Activated CD8-positive, alpha-beta T cell treated with anti-CD3 and anti-CD28 coated beads, Interleukin-2, amount 10 ng/mL, durations not matched to agents 7 days and 5 days (primary cell): ENCODE measurements at regions not wholly inside any gene's neighbourhood (a gene's known extent, or its start where the extent isn't known, plus 50 kb on each side); places are given as distances from the start of the nearest gene placed in this dataset.

Source experiments
- ATAC-seq: fragments of 150-1000 bp; cut with Tn5 transposase; one replicate; pipeline ENCODE4 v1.10.0; 2021; ENCODE audit warnings: moderate library complexity
- CTCF ChIA-PET: fragments of 350-600 bp; sonication (Branson Sonifier 250); formaldehyde crosslinking; loops from one replicate; lab custom pipeline; 2021; ENCODE audit warnings: antibody characterized with exemption; lab: Charles Lee
- POLR2A ChIA-PET: fragments of 350-600 bp; sonication (Branson Sonifier 250); formaldehyde crosslinking; loops from one replicate; lab custom pipeline; 2021; ENCODE audit warnings: antibody characterized with exemption; lab: Charles Lee
- DNase-seq: peaks from one replicate; pipeline ENCODE4 v3.0.0-alpha.2; 2020
- H3K27ac Mint-ChIP-seq: one replicate; pipeline ENCODE4 v1.8.0; 2021; ENCODE audit warnings: mild to moderate bottlenecking, mixed read lengths
- H3K27me3 Mint-ChIP-seq: one replicate; pipeline ENCODE4 v1.8.0; 2021; ENCODE audit warnings: low read depth, mixed read lengths
- H3K36me3 Mint-ChIP-seq: one replicate; pipeline ENCODE4 v1.8.0; 2021; ENCODE audit warnings: low read depth, mixed read lengths
- H3K4me1 Mint-ChIP-seq: one replicate; pipeline ENCODE4 v1.8.0; 2021; ENCODE audit warnings: low read depth, mixed read lengths
- H3K4me3 Mint-ChIP-seq: one replicate; pipeline ENCODE4 v1.8.0; 2021; ENCODE audit warnings: mild to moderate bottlenecking, mixed read lengths
- H3K9me3 Mint-ChIP-seq: one replicate; pipeline ENCODE4 v1.8.0; 2022; ENCODE audit warnings: mixed read lengths; ENCODE audit not compliant: insufficient read depth

- no peaks in the 10 kb centered on the region for H3K4me1 Mint-ChIP-seq
- no peak for ATAC-seq
- no peak overlapping the region for H3K4me3 Mint-ChIP-seq
- no peaks in the 10 kb centered on the region for H3K9me3 Mint-ChIP-seq
- no peak for DNase-seq
- ChIA-PET CTCF (no interaction called here), POLR2A (no interaction called here)
- H3K27me3 Mint-ChIP-seq, result no peaks in the 10 kb centered on the region
- no peak overlapping the region for H3K27ac Mint-ChIP-seq
- H3K36me3 Mint-ChIP-seq, result no peaks in the 10 kb centered on the region
Observed at GRCh38 chr2:150939087-150939486, 322.6 kb downstream of the RBM43 start.

- Mint-ChIP-seq H3K4me1 (no peaks in the 10 kb centered on the region), H3K4me3 (no peak overlapping the region), H3K36me3 (no peaks in the 10 kb centered on the region), H3K9me3 (no peaks in the 10 kb centered on the region), H3K27me3 (no peaks in the 10 kb centered on the region), H3K27ac (no peak overlapping the region)
- no peak for DNase-seq
- ChIA-PET POLR2A (no interaction called here), CTCF (no interaction called here)
- no peak for ATAC-seq
Observed at GRCh38 chr2:150938527-150938926, 323.1 kb downstream of the RBM43 start.

- Mint-ChIP-seq H3K27me3 (no peaks in the 10 kb centered on the region), H3K4me1 (no peaks in the 10 kb centered on the region), H3K4me3 (no peak overlapping the region), H3K36me3 (no peaks in the 10 kb centered on the region), H3K27ac (no peak overlapping the region), H3K9me3 (no peaks in the 10 kb centered on the region)
- DNase-seq (no peak), ATAC-seq (no peak)
- CTCF ChIA-PET, result no interaction called here
- POLR2A ChIA-PET, result no interaction called here
Observed at GRCh38 chr2:150937030-150937429, 324.6 kb downstream of the RBM43 start.

- H3K27ac Mint-ChIP-seq, result no peak overlapping the region
- CTCF ChIA-PET, result no interaction called here
- no peaks in the 10 kb centered on the region for H3K27me3 Mint-ChIP-seq
- no peaks in the 10 kb centered on the region for H3K9me3 Mint-ChIP-seq
- no peaks in the 10 kb centered on the region for H3K36me3 Mint-ChIP-seq
- POLR2A ChIA-PET, result no interaction called here
- DNase-seq (no peak), ATAC-seq (no peak)
- H3K4me3 Mint-ChIP-seq, result no peak overlapping the region
- H3K4me1 Mint-ChIP-seq, result no peaks in the 10 kb centered on the region
Observed at GRCh38 chr2:150931451-150931850, 330.2 kb downstream of the RBM43 start.

GRCh38 chr2:150925611-150926010 is 336.1 kb downstream of the RBM43 start:
- ChIA-PET CTCF (no interaction called here), POLR2A (no interaction called here)
- no peak for DNase-seq
- Mint-ChIP-seq H3K27ac (no peak overlapping the region), H3K27me3 (no peaks in the 10 kb centered on the region), H3K4me1 (no peaks in the 10 kb centered on the region), H3K4me3 (no peak overlapping the region), H3K36me3 (no peaks in the 10 kb centered on the region), H3K9me3 (no peaks in the 10 kb centered on the region)
- ATAC-seq, result no peak

GRCh38 chr2:150924878-150925277 is 336.8 kb downstream of the RBM43 start:
- H3K9me3 Mint-ChIP-seq, result no peaks in the 10 kb centered on the region
- H3K27me3 Mint-ChIP-seq, result no peaks in the 10 kb centered on the region
- no peaks in the 10 kb centered on the region for H3K4me1 Mint-ChIP-seq
- no peak overlapping the region for H3K4me3 Mint-ChIP-seq
- DNase-seq, result no peak
- ATAC-seq, result no peak
- no peaks in the 10 kb centered on the region for H3K36me3 Mint-ChIP-seq
- ChIA-PET POLR2A (no interaction called here), CTCF (no interaction called here)
- H3K27ac Mint-ChIP-seq, result no peak overlapping the region

GRCh38 chr2:150919901-150920300 is 341.8 kb downstream of the RBM43 start:
- Mint-ChIP-seq H3K27ac (no peak overlapping the region), H3K4me3 (no peak overlapping the region), H3K4me1 (no peaks in the 10 kb centered on the region), H3K36me3 (no peaks in the 10 kb centered on the region), H3K27me3 (no peaks in the 10 kb centered on the region), H3K9me3 (no peaks in the 10 kb centered on the region)
- DNase-seq, result no peak
- POLR2A ChIA-PET, result no interaction called here
- ATAC-seq, result no peak
- CTCF ChIA-PET, result no interaction called here

- H3K4me3 Mint-ChIP-seq, result no peak overlapping the region
- CTCF ChIA-PET, result no interaction called here
- H3K36me3 Mint-ChIP-seq, result no peaks in the 10 kb centered on the region
- DNase-seq (no peak), ATAC-seq (no peak)
- no peaks in the 10 kb centered on the region for H3K4me1 Mint-ChIP-seq
- H3K27ac Mint-ChIP-seq, result no peak overlapping the region
- POLR2A ChIA-PET, result no interaction called here
- H3K9me3 Mint-ChIP-seq, result no peaks in the 10 kb centered on the region
- H3K27me3 Mint-ChIP-seq, result no peaks in the 10 kb centered on the region
Observed at GRCh38 chr2:150917961-150918713, 343.5 kb downstream of the RBM43 start.

GRCh38 chr2:150916467-150917396 is 344.9 kb downstream of the RBM43 start:
- DNase-seq (no peak), ATAC-seq (no peak)
- Mint-ChIP-seq H3K36me3 (no peaks in the 10 kb centered on the region), H3K4me1 (no peaks in the 10 kb centered on the region), H3K4me3 (no peak overlapping the region), H3K27ac (no peak overlapping the region), H3K9me3 (no peaks in the 10 kb centered on the region), H3K27me3 (no peaks in the 10 kb centered on the region)
- POLR2A ChIA-PET, result no interaction called here
- CTCF ChIA-PET, result no interaction called here

- ChIA-PET POLR2A (no interaction called here), CTCF (no interaction called here)
- Mint-ChIP-seq H3K4me3 (no peak overlapping the region), H3K36me3 (no peaks in the 10 kb centered on the region), H3K9me3 (no peaks in the 10 kb centered on the region), H3K27me3 (no peaks in the 10 kb centered on the region), H3K27ac (no peak overlapping the region), H3K4me1 (no peaks in the 10 kb centered on the region)
- no peak for ATAC-seq
- DNase-seq, result no peak
Observed at GRCh38 chr2:150911766-150912280, 349.8 kb downstream of the RBM43 start.

GRCh38 chr2:150909613-150910012 is 352.1 kb downstream of the RBM43 start:
- ChIA-PET CTCF (no interaction called here), POLR2A (no interaction called here)
- Mint-ChIP-seq H3K9me3 (no peaks in the 10 kb centered on the region), H3K27ac (no peak overlapping the region), H3K27me3 (no peaks in the 10 kb centered on the region), H3K4me3 (no peak overlapping the region), H3K4me1 (no peaks in the 10 kb centered on the region), H3K36me3 (no peaks in the 10 kb centered on the region)
- ATAC-seq (no peak), DNase-seq (no peak)

GRCh38 chr2:150909090-150909489 is 352.6 kb downstream of the RBM43 start:
- no peak overlapping the region for H3K4me3 Mint-ChIP-seq
- no peaks in the 10 kb centered on the region for H3K9me3 Mint-ChIP-seq
- ChIA-PET CTCF (no interaction called here), POLR2A (no interaction called here)
- H3K4me1 Mint-ChIP-seq, result no peaks in the 10 kb centered on the region
- no peak overlapping the region for H3K27ac Mint-ChIP-seq
- no peak for ATAC-seq
- H3K27me3 Mint-ChIP-seq, result no peaks in the 10 kb centered on the region
- DNase-seq, result no peak
- H3K36me3 Mint-ChIP-seq, result no peaks in the 10 kb centered on the region
